ENCODE measurements at regions not wholly inside any gene's neighbourhood (a gene's known extent, or its start where the extent isn't known, plus 50 kb on each side); places are given as distances from the start of the nearest gene placed in this dataset.

DNA sequence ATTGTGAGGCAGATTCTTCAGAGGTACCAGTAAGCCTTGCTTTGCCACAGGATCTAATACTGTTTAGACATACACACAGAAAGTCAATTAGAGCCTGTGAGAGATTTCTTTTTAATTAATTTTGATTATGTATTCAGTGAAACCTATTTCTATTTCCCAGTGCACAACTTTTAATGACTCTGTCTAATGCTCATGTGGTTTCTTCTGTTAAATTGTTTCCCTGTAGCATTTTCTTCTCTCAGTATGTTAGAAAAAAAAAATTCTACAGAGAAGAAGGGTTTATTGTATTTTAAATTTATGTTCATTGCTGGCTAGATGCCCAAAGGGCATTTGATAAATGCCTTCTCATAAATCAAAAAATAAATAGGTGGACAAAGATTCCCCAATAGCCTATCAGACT is 293.7 kb downstream of the C6orf118 start:
- TF ChIP-seq, protein P1, sequence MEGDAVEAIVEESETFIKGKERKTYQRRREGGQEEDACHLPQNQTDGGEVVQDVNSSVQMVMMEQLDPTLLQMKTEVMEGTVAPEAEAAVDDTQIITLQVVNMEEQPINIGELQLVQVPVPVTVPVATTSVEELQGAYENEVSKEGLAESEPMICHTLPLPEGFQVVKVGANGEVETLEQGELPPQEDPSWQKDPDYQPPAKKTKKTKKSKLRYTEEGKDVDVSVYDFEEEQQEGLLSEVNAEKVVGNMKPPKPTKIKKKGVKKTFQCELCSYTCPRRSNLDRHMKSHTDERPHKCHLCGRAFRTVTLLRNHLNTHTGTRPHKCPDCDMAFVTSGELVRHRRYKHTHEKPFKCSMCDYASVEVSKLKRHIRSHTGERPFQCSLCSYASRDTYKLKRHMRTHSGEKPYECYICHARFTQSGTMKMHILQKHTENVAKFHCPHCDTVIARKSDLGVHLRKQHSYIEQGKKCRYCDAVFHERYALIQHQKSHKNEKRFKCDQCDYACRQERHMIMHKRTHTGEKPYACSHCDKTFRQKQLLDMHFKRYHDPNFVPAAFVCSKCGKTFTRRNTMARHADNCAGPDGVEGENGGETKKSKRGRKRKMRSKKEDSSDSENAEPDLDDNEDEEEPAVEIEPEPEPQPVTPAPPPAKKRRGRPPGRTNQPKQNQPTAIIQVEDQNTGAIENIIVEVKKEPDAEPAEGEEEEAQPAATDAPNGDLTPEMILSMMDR (IDR thresholded peaks at IDR 0.05): no peak
- TF ChIP-seq POLR2A (IDR thresholded peaks at IDR 0.05): no peak
